ENCODE measurements at regions not wholly inside any gene's neighbourhood (a gene's known extent, or its start where the extent isn't known, plus 50 kb on each side); places are given as distances from the start of the nearest gene placed in this dataset.

GRCh38 chr15:72911626-72912025 lies 128.1 kb upstream of the ADPGK start:
- TF ChIP-seq CTCF (IDR thresholded peaks at IDR 0.05) (no peak), POLR2AphosphoS5 (IDR thresholded peaks at IDR 0.05) (no peak)

Data from suprapubic skin (tissue), 3 donors.